Caco-2 (cell line): ENCODE measurements at regions not wholly inside any gene's neighbourhood (a gene's known extent, or its start where the extent isn't known, plus 50 kb on each side); places are given as distances from the start of the nearest gene placed in this dataset.

Experiments
- BruUV-seq: library from RNA; stranded (reverse); fragments of 400-500 nt; replicated peaks from 2 replicates; lab custom pipeline; 2021; lab: Mats Ljungman, UMichigan
- CTCF ChIA-PET: fragments of 300-600 bp; sonication (Branson Sonifier 250); formaldehyde crosslinking; loops from one replicate; lab custom pipeline; 2022; ENCODE audit warnings: antibody characterized with exemption; lab: Charles Lee
- POLR2A ChIA-PET: fragments of 300-600 bp; sonication (Branson Sonifier 250); formaldehyde crosslinking; loops from one replicate; lab custom pipeline; 2022; ENCODE audit warnings: antibody characterized with exemption; lab: Charles Lee
- DNase-seq, 2 experiments: peaks; one replicate each; pipeline versions ENCODE4 v3.0.0 to v3.0.0-alpha.2; 2020 to 2022
- H3K27me3 ChIP-seq: replicated peaks from 2 replicates; pipeline ENCODE4 v1.6.0; 2011; ENCODE audit warnings: low read length; ENCODE audit not compliant: control insufficient read depth, insufficient read depth
- H3K36me3 ChIP-seq: 2 replicates; pipeline ENCODE4 v1.5.1; 2011; ENCODE audit warnings: low read length; ENCODE audit not compliant: control insufficient read depth, insufficient read depth
- H3K4me1 ChIP-seq: fragments of 250-450 bp; sonication (Bioruptor Pico); 2 replicates; pipeline ENCODE4 v1.5.1; 2020; ENCODE audit warnings: mild to moderate bottlenecking
- H3K4me3 ChIP-seq: 2 replicates; pipeline ENCODE4 v1.5.1; 2011; ENCODE audit warnings: low read depth, mild to moderate bottlenecking, control low read depth, low read length
- H3K9me3 ChIP-seq: fragments of 250-450 bp; sonication (Bioruptor Pico); 2 replicates; pipeline ENCODE4 v1.5.1; 2020; ENCODE audit warnings: mild to moderate bottlenecking, moderate library complexity
- H3K27ac Mint-ChIP-seq: one replicate; pipeline ENCODE4 v1.8.0; 2022; ENCODE audit warnings: mixed read lengths; ENCODE audit not compliant: unreplicated experiment
- H3K27me3 Mint-ChIP-seq: one replicate; pipeline ENCODE4 v1.8.0; 2022; ENCODE audit warnings: mixed read lengths; ENCODE audit not compliant: insufficient read depth, unreplicated experiment
- H3K36me3 Mint-ChIP-seq: one replicate; pipeline ENCODE4 v1.8.0; 2022; ENCODE audit warnings: mild to moderate bottlenecking, mixed read lengths; ENCODE audit not compliant: insufficient read depth, unreplicated experiment
- H3K4me1 Mint-ChIP-seq: one replicate; pipeline ENCODE4 v1.8.0; 2022; ENCODE audit warnings: low read depth, mixed read lengths; ENCODE audit not compliant: unreplicated experiment
- H3K4me3 Mint-ChIP-seq: one replicate; pipeline ENCODE4 v1.8.0; 2022; ENCODE audit warnings: mild to moderate bottlenecking, moderate library complexity, mixed read lengths; ENCODE audit not compliant: unreplicated experiment
- H3K9me3 Mint-ChIP-seq: one replicate; pipeline ENCODE4 v1.8.0; 2022; ENCODE audit warnings: mixed read lengths; ENCODE audit not compliant: unreplicated experiment
- CTCF ChIP-seq, 2 experiments: fragments of 200-600 bp in 1 of 2; IDR thresholded peaks; 1 replicate in 1 of 2; 2 replicates in 1 of 2; pipeline versions ENCODE4 v1.5.1 to v1.8.0; 2011 to 2022; ENCODE audit warnings: antibody characterized with exemption in 1 of 2, control low read depth in 1 of 2, inconsistent platforms in 1 of 2, low read depth in 1 of 2, low read length in 1 of 2, mild to moderate bottlenecking in 1 of 2, moderate library complexity in 1 of 2; ENCODE audit not compliant: insufficient read depth in 1 of 2, severe bottlenecking in 1 of 2, unreplicated experiment in 1 of 2
- intact Hi-C: fragments of 100-400 bp; cut with micrococcal nuclease; formaldehyde crosslinking; loops from one replicate; pipeline ENCODE4 v1.10.0; 2022; ENCODE audit not compliant: unreplicated experiment

GRCh38 chr2:220006152-220006621 lies 378.8 kb downstream of the SLC4A3 start:
- Histone ChIP-seq H3K9me3 (no peaks in the 10 kb centered on the region), H3K4me1 (0 out of 2 replicates have a peak, but pooled peaks cover 2% of the 10 kb centered on the region), H3K27me3 (no peaks in the 10 kb centered on the region), H3K36me3 (no peaks in the 10 kb centered on the region), H3K4me3 (no peak overlapping the region)
- H3K4me3 Mint-ChIP-seq, result no peak overlapping the region
- no peaks in the 10 kb centered on the region for H3K36me3 Mint-ChIP-seq
- no peak overlapping the region for H3K27ac Mint-ChIP-seq
- CTCF ChIA-PET, result no interaction called here
- no peak for TF ChIP-seq CTCF (IDR thresholded peaks at IDR 0.05; ENCODE audit: insufficient read depth in 1 of 2, low read depth in 1 of 2, low read length in 1 of 2, severe bottlenecking in 1 of 2, unreplicated experiment in 1 of 2)
- no peak for DNase-seq
- BruUV-seq, result no TSS peak
- H3K27me3 Mint-ChIP-seq, result peaks cover 6% of the 10 kb centered on the region
- H3K9me3 Mint-ChIP-seq, result no peaks in the 10 kb centered on the region
- intact Hi-C loops, result no loop called here
- peaks cover 8% of the 10 kb centered on the region for H3K4me1 Mint-ChIP-seq
- POLR2A ChIA-PET, result no interaction called here

- H3K4me3 ChIP-seq, result no peak overlapping the region
- ChIA-PET CTCF (interaction anchor here (1.1 kb wide), 1 partner anchor 15 kb away, joined by 3 read pairs; no protein-coding TSS in a partner anchor), POLR2A (no interaction called here)
- no peak for TF ChIP-seq CTCF (IDR thresholded peaks at IDR 0.05; ENCODE audit: insufficient read depth in 1 of 2, low read depth in 1 of 2, low read length in 1 of 2, severe bottlenecking in 1 of 2, unreplicated experiment in 1 of 2)
- H3K27me3 ChIP-seq, result no peaks in the 10 kb centered on the region
- H3K4me1 ChIP-seq, result no peaks in the 10 kb centered on the region
- H3K4me3 Mint-ChIP-seq, result no peak overlapping the region
- H3K9me3 Mint-ChIP-seq, result no peaks in the 10 kb centered on the region
- intact Hi-C loops, result no loop called here
- no peak overlapping the region for H3K27ac Mint-ChIP-seq
- H3K4me1 Mint-ChIP-seq, result no peaks in the 10 kb centered on the region
- no peak for DNase-seq
- H3K36me3 ChIP-seq, result no peaks in the 10 kb centered on the region
- no peaks in the 10 kb centered on the region for H3K36me3 Mint-ChIP-seq
- peaks cover 5% of the 10 kb centered on the region for H3K27me3 Mint-ChIP-seq
- no peaks in the 10 kb centered on the region for H3K9me3 ChIP-seq
- BruUV-seq, result no TSS peak
Measured at GRCh38 chr2:220011859-220012258, 384.4 kb downstream of the SLC4A3 start.

- BruUV-seq, result no TSS peak
- H3K9me3 Mint-ChIP-seq, result no peaks in the 10 kb centered on the region
- ChIA-PET CTCF (no interaction called here), POLR2A (no interaction called here)
- no peak overlapping the region for H3K4me3 Mint-ChIP-seq
- Histone ChIP-seq H3K9me3 (no peaks in the 10 kb centered on the region), H3K4me3 (no peak overlapping the region), H3K4me1 (no peaks in the 10 kb centered on the region), H3K36me3 (no peaks in the 10 kb centered on the region), H3K27me3 (no peaks in the 10 kb centered on the region)
- H3K36me3 Mint-ChIP-seq, result no peaks in the 10 kb centered on the region
- H3K27me3 Mint-ChIP-seq, result peaks cover 6% of the 10 kb centered on the region
- no peak for TF ChIP-seq CTCF (IDR thresholded peaks at IDR 0.05; ENCODE audit: insufficient read depth in 1 of 2, low read depth in 1 of 2, low read length in 1 of 2, severe bottlenecking in 1 of 2, unreplicated experiment in 1 of 2)
- intact Hi-C loops, result no loop called here
- no peaks in the 10 kb centered on the region for H3K4me1 Mint-ChIP-seq
- H3K27ac Mint-ChIP-seq, result no peak overlapping the region
- no peak for DNase-seq
Measured at GRCh38 chr2:220014961-220015360, 387.5 kb downstream of the SLC4A3 start.
